WTC11 (cell line): ENCODE measurements at regions not wholly inside any gene's neighbourhood (a gene's known extent, or its start where the extent isn't known, plus 50 kb on each side); places are given as distances from the start of the nearest gene placed in this dataset.
"Not testable (repeated sequence)": the region's sequence is repeated elsewhere in the genome, so short reads cannot be mapped to it uniquely, and the experiment has no call there.

Experiments used
- ATAC-seq: fragments of 200-7000 bp; cut with Tn5 transposase; 2 replicates; pipeline ENCODE4 v1.10.0; 2021; ENCODE audit warnings: mild to moderate bottlenecking, moderate library complexity
- CTCF ChIA-PET: fragments of 300-600 bp; sonication (Branson Sonifier 250); formaldehyde crosslinking; loops from one replicate; lab custom pipeline; 2021; ENCODE audit warnings: antibody characterized with exemption; lab: Charles Lee
- POLR2A ChIA-PET: fragments of 350-600 bp; sonication (Branson Sonifier 250); formaldehyde crosslinking; loops from one replicate; lab custom pipeline; 2021; ENCODE audit warnings: antibody characterized with exemption; lab: Charles Lee
- DNase-seq: peaks from one replicate; pipeline ENCODE4 v3.0.0; 2021; ENCODE audit warnings: low spot score
- H3K27ac Mint-ChIP-seq: 2 replicates; pipeline ENCODE4 v1.8.0; 2021; ENCODE audit warnings: mixed read lengths
- H3K27me3 Mint-ChIP-seq: 2 replicates; pipeline ENCODE4 v1.8.0; 2021; ENCODE audit warnings: low read depth, mild to moderate bottlenecking, moderate library complexity, mixed read lengths
- H3K36me3 Mint-ChIP-seq: 2 replicates; pipeline ENCODE4 v1.8.0; 2021; ENCODE audit warnings: mixed read lengths
- H3K4me1 Mint-ChIP-seq: 2 replicates; pipeline ENCODE4 v1.8.0; 2022; ENCODE audit warnings: mixed read lengths
- H3K4me3 Mint-ChIP-seq: 2 replicates; pipeline ENCODE4 v1.8.0; 2021; ENCODE audit warnings: mild to moderate bottlenecking, moderate library complexity, mixed read lengths
- H3K9me3 Mint-ChIP-seq: 2 replicates; pipeline ENCODE4 v1.8.0; 2021; ENCODE audit warnings: mixed read lengths
- AFF4 ChIP-seq: sonication (generic); formaldehyde crosslinking; IDR thresholded peaks from 2 replicates; pipeline ENCODE4 v1.8.1; 2023; ENCODE audit warnings: mild to moderate bottlenecking, missing genetic modification reagents, borderline replicate concordance
- ATF1 ChIP-seq: sonication (generic); formaldehyde crosslinking; IDR thresholded peaks from 2 replicates; pipeline ENCODE4 v1.8.1; 2023; ENCODE audit warnings: mild to moderate bottlenecking, moderate library complexity, missing genetic modification reagents
- ATF2 ChIP-seq: sonication (generic); formaldehyde crosslinking; IDR thresholded peaks from 2 replicates; pipeline ENCODE4 v1.8.1; 2022; ENCODE audit warnings: low read depth, missing genetic modification reagents, borderline replicate concordance
- CREM ChIP-seq: sonication (generic); formaldehyde crosslinking; IDR thresholded peaks from 2 replicates; pipeline ENCODE4 v1.8.1; 2022; ENCODE audit warnings: mild to moderate bottlenecking, missing genetic modification reagents, moderate library complexity
- ELF4 ChIP-seq: sonication (generic); formaldehyde crosslinking; IDR thresholded peaks from 2 replicates; pipeline ENCODE4 v1.8.1; 2022; ENCODE audit warnings: low read depth, mild to moderate bottlenecking, moderate library complexity, missing genetic modification reagents
- IRF2 ChIP-seq: sonication (generic); formaldehyde crosslinking; IDR thresholded peaks from 2 replicates; pipeline ENCODE4 v1.8.0; 2022; ENCODE audit warnings: low read depth, missing genetic modification reagents, borderline replicate concordance
- KAT7 ChIP-seq: sonication (generic); formaldehyde crosslinking; IDR thresholded peaks from 2 replicates; pipeline ENCODE4 v1.8.1; 2023; ENCODE audit warnings: missing genetic modification reagents, mild to moderate bottlenecking, borderline replicate concordance
- MYBL2 ChIP-seq: sonication (generic); formaldehyde crosslinking; IDR thresholded peaks from 2 replicates; pipeline ENCODE4 v1.8.1; 2023; ENCODE audit warnings: mild to moderate bottlenecking, moderate library complexity, missing genetic modification reagents
- RELA ChIP-seq: sonication (generic); formaldehyde crosslinking; IDR thresholded peaks from 2 replicates; pipeline ENCODE4 v1.8.1; 2022; ENCODE audit warnings: missing genetic modification reagents, mild to moderate bottlenecking, borderline replicate concordance
- ZNF263 ChIP-seq: sonication (generic); formaldehyde crosslinking; IDR thresholded peaks from 2 replicates; pipeline ENCODE4 v1.8.1; 2022; ENCODE audit warnings: low read depth, mild to moderate bottlenecking, moderate library complexity, missing genetic modification reagents
- ZNF532 ChIP-seq: fragments of 250-450 bp; sonication (Bioruptor Pico); IDR thresholded peaks from 2 replicates; pipeline ENCODE4 v1.9.0; 2021; ENCODE audit warnings: mild to moderate bottlenecking, borderline replicate concordance
- TF ChIP-seq, protein P1 (sequence below): sonication (generic); formaldehyde crosslinking; IDR thresholded peaks from 2 replicates; pipeline ENCODE4 v1.8.0; 2022; ENCODE audit warnings: missing genetic modification reagents
- TF ChIP-seq, protein P2 (sequence below): sonication (generic); formaldehyde crosslinking; IDR thresholded peaks from 2 replicates; pipeline ENCODE4 v1.8.0; 2022; ENCODE audit warnings: mild to moderate bottlenecking, missing genetic modification reagents

- TF ChIP-seq AFF4 (CRISPR knock-in tag) (no peak), IRF2 (CRISPR knock-in tag) (no peak), ZNF263 (CRISPR knock-in tag) (no peak), ATF2 (no peak), CREM (CRISPR knock-in tag) (no peak)
- TF ChIP-seq, protein P1, sequence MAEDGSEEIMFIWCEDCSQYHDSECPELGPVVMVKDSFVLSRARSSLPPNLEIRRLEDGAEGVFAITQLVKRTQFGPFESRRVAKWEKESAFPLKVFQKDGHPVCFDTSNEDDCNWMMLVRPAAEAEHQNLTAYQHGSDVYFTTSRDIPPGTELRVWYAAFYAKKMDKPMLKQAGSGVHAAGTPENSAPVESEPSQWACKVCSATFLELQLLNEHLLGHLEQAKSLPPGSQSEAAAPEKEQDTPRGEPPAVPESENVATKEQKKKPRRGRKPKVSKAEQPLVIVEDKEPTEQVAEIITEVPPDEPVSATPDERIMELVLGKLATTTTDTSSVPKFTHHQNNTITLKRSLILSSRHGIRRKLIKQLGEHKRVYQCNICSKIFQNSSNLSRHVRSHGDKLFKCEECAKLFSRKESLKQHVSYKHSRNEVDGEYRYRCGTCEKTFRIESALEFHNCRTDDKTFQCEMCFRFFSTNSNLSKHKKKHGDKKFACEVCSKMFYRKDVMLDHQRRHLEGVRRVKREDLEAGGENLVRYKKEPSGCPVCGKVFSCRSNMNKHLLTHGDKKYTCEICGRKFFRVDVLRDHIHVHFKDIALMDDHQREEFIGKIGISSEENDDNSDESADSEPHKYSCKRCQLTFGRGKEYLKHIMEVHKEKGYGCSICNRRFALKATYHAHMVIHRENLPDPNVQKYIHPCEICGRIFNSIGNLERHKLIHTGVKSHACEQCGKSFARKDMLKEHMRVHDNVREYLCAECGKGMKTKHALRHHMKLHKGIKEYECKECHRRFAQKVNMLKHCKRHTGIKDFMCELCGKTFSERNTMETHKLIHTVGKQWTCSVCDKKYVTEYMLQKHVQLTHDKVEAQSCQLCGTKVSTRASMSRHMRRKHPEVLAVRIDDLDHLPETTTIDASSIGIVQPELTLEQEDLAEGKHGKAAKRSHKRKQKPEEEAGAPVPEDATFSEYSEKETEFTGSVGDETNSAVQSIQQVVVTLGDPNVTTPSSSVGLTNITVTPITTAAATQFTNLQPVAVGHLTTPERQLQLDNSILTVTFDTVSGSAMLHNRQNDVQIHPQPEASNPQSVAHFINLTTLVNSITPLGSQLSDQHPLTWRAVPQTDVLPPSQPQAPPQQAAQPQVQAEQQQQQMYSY (CRISPR knock-in tag), result no peak
Observed at GRCh38 chr3:182149594-182149993, 437.9 kb downstream of the SOX2 start (continued).

DNA sequence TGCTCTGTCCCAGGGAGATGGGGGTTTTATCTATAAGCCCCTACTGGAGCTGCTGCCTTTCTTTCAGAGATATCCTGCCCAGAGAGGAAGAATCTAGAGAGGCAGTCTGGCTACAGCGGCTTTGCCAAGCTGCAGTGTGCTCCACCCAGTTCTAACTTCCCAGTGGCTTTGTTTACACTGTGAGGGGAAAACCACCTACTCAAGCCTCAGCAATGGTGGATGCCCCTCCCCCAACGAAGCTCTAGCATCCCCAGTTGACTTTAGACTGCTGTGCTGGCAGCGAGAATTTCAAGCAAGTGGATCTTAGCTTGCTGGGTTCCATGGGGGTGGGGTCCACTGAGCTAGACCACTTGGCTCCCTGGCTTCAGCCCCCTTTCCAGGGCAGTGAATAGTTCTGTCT lies 444.6 kb downstream of the SOX2 start:
- not testable (repeated sequence) for H3K4me3 Mint-ChIP-seq, ATAC-seq

GRCh38 chr3:182165234-182165633 lies 453.5 kb downstream of the SOX2 start:
- Mint-ChIP-seq H3K27me3 (no peaks in the 10 kb centered on the region), H3K4me1 (peaks cover 5% of the 10 kb centered on the region; the same call in 1 of the 2 replicates), H3K27ac (no peak overlapping the region), H3K9me3 (no peaks in the 10 kb centered on the region), H3K36me3 (no peaks in the 10 kb centered on the region), H3K4me3 (no peak overlapping the region)
- ChIA-PET POLR2A (no interaction called here), CTCF (no interaction called here)
- ATAC-seq (no peak), DNase-seq (no peak)
- TF ChIP-seq AFF4 (CRISPR knock-in tag) (no peak), ZNF532 (CRISPR knock-in tag) (no peak), ELF4 (no peak), RELA (CRISPR knock-in tag) (no peak), ATF1 (CRISPR knock-in tag) (no peak), MYBL2 (CRISPR knock-in tag) (no peak), KAT7 (CRISPR knock-in tag) (no peak)
- TF ChIP-seq, protein P2, sequence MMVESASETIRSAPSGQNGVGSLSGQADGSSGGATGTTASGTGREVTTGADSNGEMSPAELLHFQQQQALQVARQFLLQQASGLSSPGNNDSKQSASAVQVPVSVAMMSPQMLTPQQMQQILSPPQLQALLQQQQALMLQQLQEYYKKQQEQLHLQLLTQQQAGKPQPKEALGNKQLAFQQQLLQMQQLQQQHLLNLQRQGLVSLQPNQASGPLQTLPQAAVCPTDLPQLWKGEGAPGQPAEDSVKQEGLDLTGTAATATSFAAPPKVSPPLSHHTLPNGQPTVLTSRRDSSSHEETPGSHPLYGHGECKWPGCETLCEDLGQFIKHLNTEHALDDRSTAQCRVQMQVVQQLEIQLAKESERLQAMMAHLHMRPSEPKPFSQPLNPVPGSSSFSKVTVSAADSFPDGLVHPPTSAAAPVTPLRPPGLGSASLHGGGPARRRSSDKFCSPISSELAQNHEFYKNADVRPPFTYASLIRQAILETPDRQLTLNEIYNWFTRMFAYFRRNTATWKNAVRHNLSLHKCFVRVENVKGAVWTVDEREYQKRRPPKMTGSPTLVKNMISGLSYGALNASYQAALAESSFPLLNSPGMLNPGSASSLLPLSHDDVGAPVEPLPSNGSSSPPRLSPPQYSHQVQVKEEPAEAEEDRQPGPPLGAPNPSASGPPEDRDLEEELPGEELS (CRISPR knock-in tag), result no peak

More for the DNA sequence above, 444.6 kb downstream of the SOX2 start:
- POLR2A ChIA-PET, CTCF ChIA-PET, H3K27me3 Mint-ChIP-seq, H3K4me1 Mint-ChIP-seq, H3K27ac Mint-ChIP-seq, DNase-seq: not testable (repeated sequence)
- peaks cover 26% of the 10 kb centered on the region for H3K36me3 Mint-ChIP-seq
- H3K9me3 Mint-ChIP-seq, result peaks cover 32% of the 10 kb centered on the region
